ENCODE measurements at regions not wholly inside any gene's neighbourhood (a gene's known extent, or its start where the extent isn't known, plus 50 kb on each side); places are given as distances from the start of the nearest gene placed in this dataset.

GRCh38 chr14:44339862-44340261, 167.2 kb downstream of the FSCB start:
- H3K4me1 ChIP-seq: no peaks in the 10 kb centered on the region
- TF ChIP-seq POLR2A (IDR thresholded peaks at IDR 0.05): no peak
- TF ChIP-seq, protein P1, sequence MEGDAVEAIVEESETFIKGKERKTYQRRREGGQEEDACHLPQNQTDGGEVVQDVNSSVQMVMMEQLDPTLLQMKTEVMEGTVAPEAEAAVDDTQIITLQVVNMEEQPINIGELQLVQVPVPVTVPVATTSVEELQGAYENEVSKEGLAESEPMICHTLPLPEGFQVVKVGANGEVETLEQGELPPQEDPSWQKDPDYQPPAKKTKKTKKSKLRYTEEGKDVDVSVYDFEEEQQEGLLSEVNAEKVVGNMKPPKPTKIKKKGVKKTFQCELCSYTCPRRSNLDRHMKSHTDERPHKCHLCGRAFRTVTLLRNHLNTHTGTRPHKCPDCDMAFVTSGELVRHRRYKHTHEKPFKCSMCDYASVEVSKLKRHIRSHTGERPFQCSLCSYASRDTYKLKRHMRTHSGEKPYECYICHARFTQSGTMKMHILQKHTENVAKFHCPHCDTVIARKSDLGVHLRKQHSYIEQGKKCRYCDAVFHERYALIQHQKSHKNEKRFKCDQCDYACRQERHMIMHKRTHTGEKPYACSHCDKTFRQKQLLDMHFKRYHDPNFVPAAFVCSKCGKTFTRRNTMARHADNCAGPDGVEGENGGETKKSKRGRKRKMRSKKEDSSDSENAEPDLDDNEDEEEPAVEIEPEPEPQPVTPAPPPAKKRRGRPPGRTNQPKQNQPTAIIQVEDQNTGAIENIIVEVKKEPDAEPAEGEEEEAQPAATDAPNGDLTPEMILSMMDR (IDR thresholded peaks at IDR 0.05): no peak
- no peak overlapping the region for H3K4me3 ChIP-seq
- no peaks in the 10 kb centered on the region for H3K36me3 ChIP-seq
- H3K27ac ChIP-seq: no peak overlapping the region
- no peaks in the 10 kb centered on the region for H3K27me3 ChIP-seq
- no peaks in the 10 kb centered on the region for H3K9me3 ChIP-seq
- DNase-seq: no peak

DNA sequence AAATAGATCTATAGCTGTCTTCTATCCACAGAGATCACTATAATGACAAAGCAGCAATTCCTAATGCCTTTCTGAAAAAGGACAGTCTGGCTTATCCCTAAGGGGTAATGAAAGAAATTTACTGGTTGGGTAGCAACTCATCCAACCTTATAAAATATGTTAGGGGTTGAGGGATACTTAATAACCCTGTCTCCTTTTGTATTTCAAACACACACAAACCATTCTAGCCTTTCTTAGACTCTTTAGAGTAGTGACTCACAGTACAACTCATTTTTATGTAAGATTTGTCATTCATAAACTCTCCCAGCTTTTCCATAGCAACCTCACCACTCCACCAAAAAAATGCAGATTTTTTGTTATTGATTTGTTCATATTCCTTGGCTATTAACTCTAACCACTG, 167.9 kb downstream of the FSCB start:
- H3K27ac ChIP-seq: no peak overlapping the region
- H3K36me3 ChIP-seq: no peaks in the 10 kb centered on the region
- no peak for TF ChIP-seq POLR2A (IDR thresholded peaks at IDR 0.05)
- TF ChIP-seq, protein P1 (IDR thresholded peaks at IDR 0.05): no peak
- H3K4me1 ChIP-seq: no peaks in the 10 kb centered on the region
- H3K4me3 ChIP-seq: no peak overlapping the region
- no peak for DNase-seq
- no peaks in the 10 kb centered on the region for H3K27me3 ChIP-seq
- no peaks in the 10 kb centered on the region for H3K9me3 ChIP-seq

DNA sequence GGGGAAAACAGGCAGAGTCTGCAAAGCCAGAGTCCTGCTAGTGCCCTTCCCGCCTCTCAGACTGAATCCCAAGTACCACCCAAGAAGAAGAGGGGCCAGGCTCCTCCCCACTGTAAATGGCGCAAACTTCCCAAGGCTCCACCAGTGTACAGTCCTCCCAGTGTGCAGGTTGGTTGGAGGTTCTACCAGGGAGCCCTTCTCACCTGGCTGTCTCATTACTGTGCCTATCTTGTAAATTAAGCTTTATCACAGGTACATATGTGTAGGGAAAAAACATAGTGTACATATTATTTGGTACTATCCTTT, 189.7 kb downstream of the FSCB start:
- TF ChIP-seq, protein P1 (IDR thresholded peaks at IDR 0.05): no peak
- TF ChIP-seq POLR2A (IDR thresholded peaks at IDR 0.05): no peak
- H3K27me3 ChIP-seq: no peaks in the 10 kb centered on the region
- no peaks in the 10 kb centered on the region for H3K36me3 ChIP-seq
- H3K9me3 ChIP-seq: no peaks in the 10 kb centered on the region
- H3K4me1 ChIP-seq: no peaks in the 10 kb centered on the region
- no peak for DNase-seq
- no peak overlapping the region for H3K4me3 ChIP-seq
- no peak overlapping the region for H3K27ac ChIP-seq

DNA sequence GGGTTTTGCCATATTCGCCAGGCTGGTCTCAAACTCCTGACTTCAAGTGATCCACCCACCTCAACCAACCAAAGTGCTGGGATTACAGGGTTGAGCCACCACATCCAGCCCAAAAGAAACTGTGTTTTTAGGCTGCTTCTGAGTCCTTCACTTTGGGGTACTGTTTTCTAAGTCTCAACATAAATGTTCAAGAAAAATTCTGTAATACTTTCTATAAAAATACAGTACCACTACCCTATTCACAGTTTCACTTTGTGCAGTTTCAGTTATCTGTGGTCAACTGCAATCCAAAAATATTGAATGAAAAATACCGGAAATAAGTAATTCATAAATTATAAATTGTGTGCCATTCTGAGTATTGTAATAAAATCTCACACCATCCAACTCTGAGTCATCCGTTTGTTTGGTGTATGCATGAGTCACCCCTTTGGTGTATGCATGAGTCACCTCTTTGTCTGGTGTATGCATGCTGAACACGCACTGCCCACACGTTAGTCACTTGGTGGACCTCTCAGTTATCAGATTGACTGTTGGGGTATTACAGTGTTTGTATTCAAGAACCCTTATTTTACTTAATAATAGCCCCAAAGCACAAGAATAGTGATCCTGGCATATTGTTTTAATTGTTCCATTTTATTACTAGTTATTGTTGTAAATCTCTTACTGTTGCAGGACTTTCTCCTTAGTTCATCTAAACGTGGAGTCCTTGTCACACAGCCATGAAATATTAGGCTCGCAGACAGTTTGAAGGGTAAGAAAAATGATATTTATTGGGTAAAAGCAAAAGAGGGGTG, 190.2 kb downstream of the FSCB start:
- no peak overlapping the region for H3K27ac ChIP-seq
- H3K36me3 ChIP-seq: no peaks in the 10 kb centered on the region
- TF ChIP-seq, protein P1 (IDR thresholded peaks at IDR 0.05): no peak
- TF ChIP-seq POLR2A (IDR thresholded peaks at IDR 0.05): no peak
- DNase-seq: peak in 1 of 3 donors; percentile 73
- no peaks in the 10 kb centered on the region for H3K27me3 ChIP-seq
- H3K4me1 ChIP-seq: no peaks in the 10 kb centered on the region
- no peaks in the 10 kb centered on the region for H3K9me3 ChIP-seq
- H3K4me3 ChIP-seq: no peak overlapping the region

GRCh38 chr14:44309331-44309730, 197.8 kb downstream of the FSCB start:
- Histone ChIP-seq H3K4me3 (no peak overlapping the region), H3K27me3 (no peaks in the 10 kb centered on the region), H3K27ac (no peak overlapping the region), H3K9me3 (no peaks in the 10 kb centered on the region), H3K36me3 (no peaks in the 10 kb centered on the region), H3K4me1 (no peaks in the 10 kb centered on the region)
- no peak for DNase-seq
- TF ChIP-seq POLR2A (IDR thresholded peaks at IDR 0.05): no peak
- TF ChIP-seq, protein P1 (IDR thresholded peaks at IDR 0.05): no peak

DNA sequence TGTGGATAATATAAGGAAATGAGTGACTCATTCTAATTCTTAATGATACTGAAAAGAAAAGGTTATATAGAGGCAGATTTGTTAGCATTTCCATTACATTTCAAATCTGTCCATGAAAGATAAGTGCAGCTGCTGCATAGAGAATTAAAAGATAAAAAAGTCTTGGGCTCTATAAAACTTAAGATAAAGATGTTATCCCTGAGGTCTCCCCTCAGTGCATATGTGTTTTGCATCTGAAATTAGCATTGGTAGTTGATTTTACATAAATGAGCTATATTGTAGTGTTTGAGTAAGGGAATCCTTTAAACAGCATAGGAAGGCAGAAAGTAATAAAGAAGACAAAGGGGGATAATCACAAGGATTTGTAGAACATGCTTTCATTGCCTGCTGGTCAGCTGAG, 206.2 kb downstream of the FSCB start:
- Histone ChIP-seq H3K4me1 (no peaks in the 10 kb centered on the region), H3K36me3 (no peaks in the 10 kb centered on the region)
- TF ChIP-seq POLR2A (IDR thresholded peaks at IDR 0.05): no peak
- TF ChIP-seq, protein P1 (IDR thresholded peaks at IDR 0.05): no peak

More for the DNA sequence above, 206.2 kb downstream of the FSCB start:
- no peaks in the 10 kb centered on the region for H3K27me3 ChIP-seq
- H3K27ac ChIP-seq: no peak overlapping the region
- no peaks in the 10 kb centered on the region for H3K9me3 ChIP-seq
- no peak for DNase-seq
- no peak overlapping the region for H3K4me3 ChIP-seq
